ENCODE measurements at regions not wholly inside any gene's neighbourhood (a gene's known extent, or its start where the extent isn't known, plus 50 kb on each side); places are given as distances from the start of the nearest gene placed in this dataset.
"Not testable (repeated sequence)": the region's sequence is repeated elsewhere in the genome, so short reads cannot be mapped to it uniquely, and the experiment has no call there.

DNA sequence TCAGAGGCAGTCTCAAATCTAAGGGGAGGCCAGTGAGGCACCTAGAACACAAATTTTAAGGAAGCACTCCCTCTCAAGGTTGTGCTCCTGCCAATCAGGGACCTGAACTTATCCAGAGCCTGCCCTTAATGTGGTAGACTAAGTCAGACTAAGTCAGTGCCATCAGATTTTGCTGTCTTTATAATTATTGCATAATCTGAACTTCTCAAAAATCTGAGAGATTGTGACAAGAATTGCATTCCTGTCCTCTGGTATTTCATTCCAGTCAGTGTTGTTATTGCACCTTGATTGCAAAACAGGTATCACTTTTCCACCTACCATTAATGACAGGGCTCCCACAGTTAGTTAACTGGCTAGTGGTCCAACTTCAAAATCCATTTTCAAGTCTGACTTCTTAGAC, 197.1 kb upstream of the HCN1 start:
- FAIRE-seq = no peak
- DNase-seq (ENCODE audit: low spot score) = no peak

GRCh38 chr5:45890441-45891080, 194.4 kb upstream of the HCN1 start:
- not testable (repeated sequence) for FAIRE-seq; DNase-seq (ENCODE audit: low spot score)

DNA sequence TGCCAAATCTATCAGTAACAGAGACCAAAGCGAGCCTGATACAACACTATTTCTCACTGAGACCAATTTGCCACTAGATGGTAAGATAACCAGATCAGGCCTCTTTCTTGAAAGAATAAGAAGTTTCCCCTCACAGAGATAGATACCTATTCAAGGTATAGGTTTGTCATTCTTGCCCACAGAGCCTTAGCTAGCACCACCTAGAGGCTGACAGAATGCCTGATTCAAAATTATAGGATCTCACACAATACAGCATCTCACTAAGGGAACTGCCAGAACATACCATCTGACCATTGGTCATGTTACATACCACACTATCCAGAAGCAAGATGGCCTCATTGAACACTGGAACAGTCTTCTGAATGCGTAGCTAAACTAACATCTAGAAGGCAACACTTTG, 166.6 kb upstream of the HCN1 start:
- no peak for FAIRE-seq
- no peak for DNase-seq (ENCODE audit: low spot score)

DNA sequence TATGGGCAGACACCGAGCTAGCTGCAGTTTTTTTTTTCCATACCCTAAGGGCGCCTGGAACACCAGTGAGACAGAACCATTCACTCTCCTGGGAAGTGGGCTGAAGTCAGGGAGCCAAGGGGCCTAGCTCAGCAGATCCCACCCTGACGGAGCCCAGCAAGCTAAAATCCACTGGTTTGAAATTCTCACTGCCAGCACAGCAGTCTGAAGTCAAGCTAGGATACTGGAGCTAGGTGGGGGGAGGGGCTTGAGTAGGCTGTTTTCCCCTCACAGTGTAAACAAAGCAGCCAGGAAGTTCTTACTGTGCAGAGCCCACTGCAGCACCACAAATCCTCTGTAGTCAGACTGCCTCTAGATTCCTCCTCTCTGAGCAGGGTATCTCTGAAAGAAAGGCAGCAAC, 151.7 kb upstream of the HCN1 start:
- FAIRE-seq (no peak), DNase-seq (ENCODE audit: low spot score) (no peak)

- DNase-seq (ENCODE audit: low spot score) (no peak), FAIRE-seq (no peak)
Measured at GRCh38 chr5:45826055-45826454, 129.9 kb upstream of the HCN1 start.

DNA sequence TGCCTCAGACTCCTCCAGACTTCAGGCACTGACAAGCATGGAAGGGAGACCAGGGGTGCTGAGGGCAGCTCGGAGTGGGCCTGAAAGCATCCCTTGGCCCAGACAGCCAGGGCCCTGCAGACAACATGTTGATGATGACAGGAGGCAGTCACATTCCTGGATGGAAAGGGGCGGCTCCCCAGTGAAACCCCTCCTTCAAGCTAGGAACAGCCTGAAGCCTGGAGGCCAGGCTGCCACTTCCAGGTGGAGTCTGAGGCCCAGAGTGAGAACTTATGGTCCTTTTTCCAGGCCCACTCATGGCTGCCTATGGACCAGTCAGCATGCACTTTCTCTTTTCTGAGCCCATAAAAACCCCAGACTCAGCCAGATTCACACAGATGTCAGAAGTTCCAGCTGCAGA, 104.2 kb upstream of the HCN1 start:
- DNase-seq (ENCODE audit: low spot score) = no peak
- FAIRE-seq = no peak

DNA sequence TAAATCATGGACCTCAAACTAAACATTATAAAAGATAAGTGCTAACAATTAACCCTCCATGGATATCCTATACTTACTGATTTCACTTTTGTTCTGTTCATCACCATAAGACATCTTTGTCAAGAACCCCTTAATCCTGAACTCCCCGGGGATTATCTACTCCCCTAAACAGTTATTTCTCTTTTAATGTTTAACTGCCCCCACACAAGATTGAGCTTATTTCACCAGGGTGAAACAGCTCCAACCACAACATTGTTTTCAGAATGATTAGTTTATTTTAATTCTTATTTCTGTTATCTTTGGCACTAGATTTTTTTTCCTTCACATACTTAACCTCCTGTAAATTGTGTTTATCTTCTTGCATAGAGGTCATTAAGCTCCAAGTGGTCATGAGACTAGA, 103.2 kb upstream of the HCN1 start:
- DNase-seq (ENCODE audit: low spot score) (no peak), FAIRE-seq (no peak)

DNA sequence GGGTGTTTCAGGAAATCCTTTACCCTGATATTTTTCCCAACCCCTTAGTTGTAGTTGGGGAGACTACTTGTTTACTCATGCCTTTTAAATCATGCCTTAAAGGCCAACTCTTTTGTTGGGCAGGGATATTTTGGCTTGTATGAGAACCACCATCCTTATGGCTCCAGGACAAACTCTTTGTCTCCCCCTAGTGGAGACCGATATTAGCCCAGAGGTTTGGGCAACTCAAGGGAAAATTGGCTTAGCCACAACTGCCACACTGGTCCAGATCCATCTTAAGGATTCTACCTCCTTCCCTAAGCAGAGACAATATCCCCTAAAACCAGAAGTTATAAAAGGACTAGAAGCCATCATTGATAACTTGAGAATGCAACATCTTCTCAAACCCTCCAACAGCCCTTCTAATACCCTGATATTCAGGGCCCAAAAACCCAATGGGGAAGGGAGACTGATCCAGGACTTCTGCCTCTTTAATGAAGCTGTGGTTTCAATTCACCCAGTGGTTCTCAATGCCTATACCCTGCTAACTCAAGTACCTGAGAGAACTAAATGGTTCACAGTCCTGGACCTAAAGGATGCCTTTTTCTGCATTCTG, 100.9 kb upstream of the HCN1 start:
- no peak for DNase-seq (ENCODE audit: low spot score)
- no peak for FAIRE-seq

GRCh38 chr5:45795458-45795857, 99.3 kb upstream of the HCN1 start:
- no peak for FAIRE-seq

GRCh38 chr5:45793638-45794532, 97.7 kb upstream of the HCN1 start:
- no peak for FAIRE-seq
- no peak for DNase-seq (ENCODE audit: low spot score)

More at GRCh38 chr5:45795458-45795857, 99.3 kb upstream of the HCN1 start:
- no peak for DNase-seq (ENCODE audit: low spot score)

DNA sequence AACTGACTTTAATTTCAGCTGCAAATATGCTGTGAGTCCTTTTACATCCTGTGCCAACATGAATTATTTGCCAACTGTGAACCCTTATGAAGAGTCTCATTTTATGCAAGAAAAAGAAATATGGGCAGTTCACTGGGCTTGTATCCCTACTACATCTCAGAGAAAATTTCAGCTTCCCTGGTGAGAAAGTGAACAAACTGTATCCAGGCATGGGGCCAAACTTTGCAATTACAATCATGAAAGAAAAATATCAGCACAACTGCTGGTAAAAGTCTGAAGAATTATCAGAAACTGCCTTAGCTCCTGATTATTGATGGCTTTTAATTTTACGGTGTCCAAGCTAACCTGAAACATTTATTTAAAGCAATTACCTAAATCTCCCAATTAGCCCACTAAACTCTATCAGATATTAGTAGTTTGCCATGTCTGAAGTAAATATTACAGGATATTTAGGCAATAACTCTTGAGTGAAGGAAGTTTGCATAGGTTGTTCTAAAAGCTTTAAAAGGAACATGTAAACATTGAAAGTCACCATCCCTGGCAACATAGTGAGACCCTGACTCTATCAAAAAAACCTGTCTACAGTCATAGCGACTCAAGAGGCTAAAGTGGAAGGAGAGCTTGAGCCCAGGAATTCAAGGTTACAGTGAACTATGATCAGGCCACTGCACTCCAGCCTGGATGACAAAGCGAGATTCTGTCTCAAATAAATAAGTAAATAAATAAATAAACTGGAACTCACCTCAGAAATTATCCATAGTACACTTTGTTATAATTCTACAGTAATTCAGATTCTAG, 83.9 kb upstream of the HCN1 start:
- FAIRE-seq = no peak

GRCh38 chr5:45774528-45774927, 78.3 kb upstream of the HCN1 start:
- DNase-seq (ENCODE audit: low spot score) = no peak

More for the DNA sequence above, 83.9 kb upstream of the HCN1 start:
- no peak for DNase-seq (ENCODE audit: low spot score)

DNA sequence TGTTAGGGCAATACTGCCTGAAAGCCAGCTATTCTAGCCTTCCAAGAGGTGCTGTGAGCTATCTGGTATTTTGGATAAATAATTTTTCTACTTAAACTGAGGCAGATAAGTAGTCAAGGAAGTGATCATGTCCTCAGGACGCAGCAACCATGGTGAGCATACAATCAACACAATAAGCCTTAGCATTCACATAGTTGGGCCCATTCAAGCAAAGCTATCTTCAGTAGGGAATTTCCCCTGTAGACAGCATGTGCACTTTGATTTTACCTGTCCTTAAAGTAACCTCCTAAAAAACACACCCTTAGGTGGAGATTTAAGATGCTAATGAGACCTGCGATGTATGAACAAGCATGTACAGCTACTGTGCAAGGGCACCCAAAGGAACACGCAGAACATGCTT, 76.2 kb upstream of the HCN1 start:
- DNase-seq (ENCODE audit: low spot score) (no peak), FAIRE-seq (no peak)

More at GRCh38 chr5:45774528-45774927, 78.3 kb upstream of the HCN1 start:
- FAIRE-seq = peak; percentile 76

DNA sequence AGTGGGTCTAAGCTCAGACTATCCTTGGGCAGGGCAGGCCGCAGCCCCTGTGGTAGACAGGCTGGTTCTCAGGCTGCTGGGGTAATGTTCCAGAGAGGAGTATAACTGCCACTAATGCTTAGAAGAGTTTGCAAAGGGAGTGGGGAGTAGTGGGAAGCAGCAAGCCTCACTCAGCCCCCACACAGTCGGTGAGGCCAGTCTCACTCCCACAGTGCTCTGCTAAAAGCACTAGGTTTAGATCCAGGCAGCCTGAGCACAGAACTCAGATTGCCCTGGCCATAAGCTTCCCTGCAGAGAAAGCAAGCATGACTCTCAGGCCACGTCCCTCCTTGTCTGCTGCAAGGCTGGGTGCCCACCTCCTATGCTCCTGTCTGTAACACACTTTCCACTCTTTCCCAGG, 69.4 kb upstream of the HCN1 start:
- FAIRE-seq = no peak
- no peak for DNase-seq (ENCODE audit: low spot score)

- no peak for DNase-seq (ENCODE audit: low spot score)
- no peak for FAIRE-seq
Measured at GRCh38 chr5:45750574-45750973, 54.4 kb upstream of the HCN1 start.

GRCh38 chr5:45748511-45748910, 52.3 kb upstream of the HCN1 start:
- not testable (repeated sequence) for DNase-seq (ENCODE audit: low spot score); FAIRE-seq
